ENCODE measurements at regions not wholly inside any gene's neighbourhood (a gene's known extent, or its start where the extent isn't known, plus 50 kb on each side); places are given as distances from the start of the nearest gene placed in this dataset.
"Not testable (repeated sequence)": the region's sequence is repeated elsewhere in the genome, so short reads cannot be mapped to it uniquely, and the experiment has no call there.

DNA sequence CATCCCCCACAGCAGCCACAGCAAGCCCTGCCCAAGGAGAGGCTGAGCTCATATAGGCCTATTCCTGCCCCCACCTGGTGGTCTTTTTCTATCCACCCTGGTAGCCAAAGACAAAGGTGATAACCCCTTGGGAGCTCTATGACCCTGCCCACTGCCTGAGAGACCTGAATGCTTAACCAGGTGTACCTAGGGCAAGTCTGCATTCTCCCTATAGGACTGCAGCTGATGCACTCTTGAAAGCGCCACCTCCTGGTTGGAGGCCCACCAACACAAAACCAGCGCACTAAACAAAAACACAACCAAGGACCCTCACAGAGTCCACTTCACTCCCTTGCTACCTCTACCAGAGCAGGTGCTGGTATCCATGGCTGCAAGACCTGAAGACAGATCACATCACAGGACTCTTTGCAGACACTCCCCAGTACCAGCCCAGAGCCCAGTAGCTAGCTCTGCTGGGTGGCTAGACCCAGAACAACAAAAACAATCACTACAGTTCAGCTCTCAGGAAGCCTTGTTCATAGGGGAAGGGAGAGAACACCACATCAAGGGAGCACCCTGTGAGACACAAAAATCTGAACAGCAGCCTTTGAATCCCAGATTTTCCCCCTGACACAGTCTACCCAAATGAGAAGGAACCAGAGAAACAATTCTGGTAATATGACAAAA lies 72.8 kb upstream of the SORL1 start:
- not testable (repeated sequence) for TF ChIP-seq ZNF830 (tag by site-specific recombination; IDR thresholded peaks at IDR 0.05; ENCODE audit: low read depth); CTCF (tag by site-specific recombination; IDR thresholded peaks at IDR 0.05); ZBTB26 (tag by site-specific recombination; optimal IDR thresholded peaks at IDR 0.05); ZNF48 (tag by site-specific recombination; IDR thresholded peaks at IDR 0.05); SP2 (tag by site-specific recombination; IDR thresholded peaks at IDR 0.05); ZIC2 (tag by site-specific recombination; IDR thresholded peaks at IDR 0.05); KLF16 (tag by site-specific recombination; IDR thresholded peaks at IDR 0.05); ZNF239 (tag by site-specific recombination; IDR thresholded peaks at IDR 0.05); ZNF341 (tag by site-specific recombination; IDR thresholded peaks at IDR 0.05; ENCODE audit: low read depth)
- TF ChIP-seq, protein P1, sequence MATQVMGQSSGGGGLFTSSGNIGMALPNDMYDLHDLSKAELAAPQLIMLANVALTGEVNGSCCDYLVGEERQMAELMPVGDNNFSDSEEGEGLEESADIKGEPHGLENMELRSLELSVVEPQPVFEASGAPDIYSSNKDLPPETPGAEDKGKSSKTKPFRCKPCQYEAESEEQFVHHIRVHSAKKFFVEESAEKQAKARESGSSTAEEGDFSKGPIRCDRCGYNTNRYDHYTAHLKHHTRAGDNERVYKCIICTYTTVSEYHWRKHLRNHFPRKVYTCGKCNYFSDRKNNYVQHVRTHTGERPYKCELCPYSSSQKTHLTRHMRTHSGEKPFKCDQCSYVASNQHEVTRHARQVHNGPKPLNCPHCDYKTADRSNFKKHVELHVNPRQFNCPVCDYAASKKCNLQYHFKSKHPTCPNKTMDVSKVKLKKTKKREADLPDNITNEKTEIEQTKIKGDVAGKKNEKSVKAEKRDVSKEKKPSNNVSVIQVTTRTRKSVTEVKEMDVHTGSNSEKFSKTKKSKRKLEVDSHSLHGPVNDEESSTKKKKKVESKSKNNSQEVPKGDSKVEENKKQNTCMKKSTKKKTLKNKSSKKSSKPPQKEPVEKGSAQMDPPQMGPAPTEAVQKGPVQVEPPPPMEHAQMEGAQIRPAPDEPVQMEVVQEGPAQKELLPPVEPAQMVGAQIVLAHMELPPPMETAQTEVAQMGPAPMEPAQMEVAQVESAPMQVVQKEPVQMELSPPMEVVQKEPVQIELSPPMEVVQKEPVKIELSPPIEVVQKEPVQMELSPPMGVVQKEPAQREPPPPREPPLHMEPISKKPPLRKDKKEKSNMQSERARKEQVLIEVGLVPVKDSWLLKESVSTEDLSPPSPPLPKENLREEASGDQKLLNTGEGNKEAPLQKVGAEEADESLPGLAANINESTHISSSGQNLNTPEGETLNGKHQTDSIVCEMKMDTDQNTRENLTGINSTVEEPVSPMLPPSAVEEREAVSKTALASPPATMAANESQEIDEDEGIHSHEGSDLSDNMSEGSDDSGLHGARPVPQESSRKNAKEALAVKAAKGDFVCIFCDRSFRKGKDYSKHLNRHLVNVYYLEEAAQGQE (tag by site-specific recombination; IDR thresholded peaks at IDR 0.05): not testable (repeated sequence)

All from HEK293 (cell line).